ENCODE measurements at regions not wholly inside any gene's neighbourhood (a gene's known extent, or its start where the extent isn't known, plus 50 kb on each side); places are given as distances from the start of the nearest gene placed in this dataset.

DNA sequence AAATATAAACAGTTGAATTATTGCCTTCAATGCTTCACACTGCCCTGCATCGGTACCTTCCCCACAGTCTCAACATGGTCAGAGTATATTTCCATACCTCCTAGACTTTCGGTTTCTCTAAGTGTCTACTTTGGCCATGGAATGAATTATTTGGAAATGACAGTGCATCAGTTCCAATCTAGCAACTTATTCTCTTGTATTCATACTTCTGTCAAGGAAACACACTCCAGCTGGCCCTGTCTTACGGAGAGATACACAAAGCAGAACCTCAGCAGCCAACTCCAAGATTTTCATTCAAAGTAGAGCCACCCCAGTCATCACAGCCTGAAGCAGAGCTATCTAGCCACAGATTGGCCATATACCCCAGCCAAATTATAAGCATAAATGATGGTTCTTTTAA lies 518.4 kb upstream of the UBE2E2 start:
- TF ChIP-seq BHLHE40 (IDR thresholded peaks at IDR 0.05; ENCODE audit: low read length) (no peak), FOXM1 (IDR thresholded peaks at IDR 0.05; ENCODE audit: low read depth) (no peak), FOXM1 (CRISPR knock-in tag; IDR thresholded peaks at IDR 0.05; ENCODE audit: low read depth) (no peak), HNRNPK (IDR thresholded peaks at IDR 0.05; ENCODE audit: low read depth, low read length, poor library complexity, severe bottlenecking) (no peak), KLF13 (tag; IDR thresholded peaks at IDR 0.05; ENCODE audit: borderline replicate concordance, low read depth) (no peak), RERE (CRISPR knock-in tag; IDR thresholded peaks at IDR 0.05; ENCODE audit: borderline replicate concordance) (no peak), STAG1 (CRISPR knock-in tag; IDR thresholded peaks at IDR 0.05; ENCODE audit: borderline replicate concordance) (no peak), MYC (IDR thresholded peaks at IDR 0.05; ENCODE audit: low read depth, low read length) (no peak), MYC (CRISPR knock-in tag; IDR thresholded peaks at IDR 0.05; ENCODE audit: borderline replicate concordance, low read depth) (no peak), SMARCE1 (IDR thresholded peaks at IDR 0.05) (no peak), HEY1 (CRISPR knock-in tag; IDR thresholded peaks at IDR 0.05; ENCODE audit: borderline replicate concordance) (no peak), NFIC (IDR thresholded peaks at IDR 0.05) (no peak), ZFP36 (IDR thresholded peaks at IDR 0.05; ENCODE audit: low read depth, low read length, partially characterized antibody) (no peak), POLR2A (conservative IDR thresholded peaks at IDR 0.05) (no peak)
